HCT116 (cell line): ENCODE measurements at regions not wholly inside any gene's neighbourhood (a gene's known extent, or its start where the extent isn't known, plus 50 kb on each side); places are given as distances from the start of the nearest gene placed in this dataset.

Source experiments
- ATAC-seq: fragments of 200-7000 bp; cut with Tn5 transposase; 2 replicates; pipeline ENCODE4 v1.9.1; 2020; ENCODE audit warnings: mild to moderate bottlenecking, moderate library complexity
- BruUV-seq: library from RNA; stranded (reverse); fragments of 400-500 nt; replicated peaks from 2 replicates; lab custom pipeline; 2021; lab: Mats Ljungman, UMichigan
- CTCF ChIA-PET: fragments of 300-600 bp; sonication (Branson Sonifier 250); formaldehyde crosslinking; loops from one replicate; lab custom pipeline; 2021; ENCODE audit warnings: antibody characterized with exemption; lab: Charles Lee
- POLR2A ChIA-PET: fragments of 300-600, 350-600 bp; sonication (Branson Sonifier 250); formaldehyde crosslinking; loops from one replicate; lab custom pipeline; 2021; ENCODE audit warnings: antibody characterized with exemption; lab: Charles Lee
- RAD21 ChIA-PET, 2 experiments: fragments of 300-600 bp; sonication (Branson Sonifier 250); formaldehyde crosslinking; loops; one replicate each; lab custom pipeline; 2023; ENCODE audit warnings: low total read pairs in 2 of 2; ENCODE audit not compliant: uncharacterized antibody in 2 of 2, unreplicated experiment in 2 of 2, low non-redundant PET in 1 of 2; lab: Charles Lee
- DNase-seq: peaks from one replicate; pipeline ENCODE4 v3.0.0-alpha.2; 2010; ENCODE audit warnings: low read depth, low spot score
- H2AFZ ChIP-seq: fragments of 200-600 bp; shearing (Covaris generic), sonication (generic); 2 replicates; pipeline ENCODE4 v1.6.1; 2017; ENCODE audit warnings: low read depth, mixed run types, mixed read lengths, antibody characterized with exemption, low read length; ENCODE audit not compliant: poor library complexity, severe bottlenecking
- H3K27ac ChIP-seq: 2 replicates; pipeline ENCODE4 v1.5.1; 2012; ENCODE audit warnings: low read depth, low read length
- H3K27me3 ChIP-seq: fragments of 200-600 bp; sonication (generic); 2 replicates; pipeline ENCODE4 v1.6.1; 2016; ENCODE audit warnings: mixed run types, low read length, mixed read lengths; ENCODE audit not compliant: insufficient read depth
- H3K36me3 ChIP-seq, 2 experiments: fragments of 200-500 bp in 1 of 2; fragments of 200-600 bp in 1 of 2; sonication (Bioruptor generic) in 1 of 2; sonication (generic) in 1 of 2; 2 replicates each; pipeline versions ENCODE4 v1.5.1 to v1.6.1; 2014 to 2016; ENCODE audit warnings: low read length in 2 of 2, inconsistent platforms in 1 of 2, mixed read lengths in 1 of 2, mixed run types in 1 of 2; ENCODE audit not compliant: insufficient read depth in 2 of 2, control insufficient read depth in 1 of 2
- H3K4me1 ChIP-seq, 2 experiments: fragments of 200-600 bp in 1 of 2; sonication (generic) in 1 of 2; 2 replicates each; pipeline versions ENCODE4 v1.5.1 to v1.6.1; 2012 to 2017; ENCODE audit warnings: low read length in 2 of 2, inconsistent platforms in 1 of 2, mild to moderate bottlenecking in 1 of 2, mixed read lengths in 1 of 2, mixed run types in 1 of 2, moderate library complexity in 1 of 2; ENCODE audit not compliant: insufficient read depth in 2 of 2, control insufficient read depth in 1 of 2
- H3K4me2 ChIP-seq: fragments of 200-600 bp; sonication (generic); 2 replicates; pipeline ENCODE4 v1.6.1; 2017; ENCODE audit warnings: mixed run types, low read length, mixed read lengths
- H3K4me3 ChIP-seq, 2 experiments: fragments of 200-600 bp in 1 of 2; sonication (generic) in 1 of 2; replicated peaks in 1 of 2; 2 replicates each; pipeline ENCODE4 v1.5.1; 2011 to 2016; ENCODE audit warnings: low read length in 2 of 2, control low read depth in 1 of 2, low read depth in 1 of 2, mild to moderate bottlenecking in 1 of 2, mixed read lengths in 1 of 2, mixed run types in 1 of 2
- H3K79me2 ChIP-seq: fragments of 200-600 bp; sonication (generic); 2 replicates; pipeline ENCODE4 v1.6.1; 2017; ENCODE audit warnings: mild to moderate bottlenecking, mixed run types, low read length, moderate library complexity, mixed read lengths; ENCODE audit not compliant: insufficient read depth
- H3K9ac ChIP-seq: fragments of 200-600 bp; sonication (generic); 2 replicates; pipeline ENCODE4 v1.6.1; 2016; ENCODE audit warnings: low read length, mixed read lengths
- H3K9me2 ChIP-seq: fragments of 200-600 bp; sonication (generic), shearing (Covaris generic); 2 replicates; pipeline ENCODE4 v1.6.1; 2017; ENCODE audit warnings: mixed run types, mild to moderate bottlenecking, moderate library complexity; ENCODE audit not compliant: insufficient read depth
- H3K9me3 ChIP-seq, 2 experiments: fragments of 200-500 bp in 1 of 2; fragments of 200-600 bp in 1 of 2; sonication (Bioruptor generic) in 1 of 2; sonication (generic) in 1 of 2; 2 replicates each; pipeline ENCODE4 v1.6.1; 2014 to 2017; ENCODE audit warnings: low read length in 2 of 2, mixed read lengths in 2 of 2, inconsistent platforms in 1 of 2, low read depth in 1 of 2, mild to moderate bottlenecking in 1 of 2, mixed run types in 1 of 2, moderate library complexity in 1 of 2; ENCODE audit not compliant: control insufficient read depth in 1 of 2, insufficient read depth in 1 of 2
- H4K20me1 ChIP-seq: fragments of 200-600 bp; sonication (generic), shearing (Covaris generic); 2 replicates; pipeline ENCODE4 v1.6.1; 2017; ENCODE audit warnings: mixed run types, mild to moderate bottlenecking, moderate library complexity; ENCODE audit not compliant: insufficient read depth
- ATF3 ChIP-seq: IDR thresholded peaks from 2 replicates; pipeline ENCODE4 v1.6.1; 2012
- CBX3 ChIP-seq: IDR thresholded peaks from 2 replicates; pipeline ENCODE4 v1.6.1; 2012; ENCODE audit warnings: low read depth
- CEBPB ChIP-seq: IDR thresholded peaks from 2 replicates; pipeline ENCODE4 v1.6.1; 2012; ENCODE audit warnings: low read depth
- CTCF ChIP-seq, 3 experiments: fragments of 200-600 bp in 1 of 3; sonication (generic) in 1 of 3; IDR thresholded peaks in 2 of 3; conservative IDR thresholded peaks in 1 of 3; 2 replicates each; pipeline ENCODE4 v1.5.1; 2012 to 2017; ENCODE audit warnings: low read depth in 2 of 3, low read length in 2 of 3, antibody characterized with exemption in 1 of 3, borderline replicate concordance in 1 of 3, control low read depth in 1 of 3, mild to moderate bottlenecking in 1 of 3, mixed read lengths in 1 of 3, mixed run types in 1 of 3, moderate library complexity in 1 of 3; ENCODE audit not compliant: insufficient read depth in 1 of 3
- ELF1 ChIP-seq: IDR thresholded peaks from 2 replicates; pipeline ENCODE4 v1.6.1; 2012; ENCODE audit warnings: low read depth, borderline replicate concordance
- POLR2A ChIP-seq: IDR thresholded peaks from 2 replicates; pipeline ENCODE4 v1.7.0; 2011; ENCODE audit warnings: borderline replicate concordance; ENCODE audit not compliant: insufficient read depth, insufficient read length; ENCODE audit errors: extremely low read depth
- POLR2AphosphoS5 ChIP-seq: IDR thresholded peaks from 2 replicates; pipeline ENCODE4 v1.6.1; 2011; ENCODE audit warnings: mild to moderate bottlenecking, low read depth, low read length, moderate library complexity
- RAD21 ChIP-seq: IDR thresholded peaks from 2 replicates; pipeline ENCODE4 v1.6.1; 2012; ENCODE audit warnings: low read depth, mild to moderate bottlenecking
- YY1 ChIP-seq: IDR thresholded peaks from 2 replicates; pipeline ENCODE4 v1.6.1; 2011; ENCODE audit warnings: low read length, low read depth, moderate library complexity, mild to moderate bottlenecking; ENCODE audit not compliant: insufficient replicate concordance; ENCODE audit errors: extremely low read depth
- ZBTB33 ChIP-seq: IDR thresholded peaks from 2 replicates; pipeline ENCODE4 v1.6.1; 2011; ENCODE audit warnings: mild to moderate bottlenecking, low read length, moderate library complexity; ENCODE audit not compliant: insufficient replicate concordance; ENCODE audit errors: extremely low read depth
- intact Hi-C: fragments of 100-400 bp; cut with micrococcal nuclease; formaldehyde crosslinking; loops from 2 replicates; pipeline ENCODE4 v1.10.0; 2022

GRCh38 chr5:142446960-142447279 lies 122.1 kb upstream of the SPRY4 start:
- RAD21 ChIA-PET: interaction anchor here in 1 of 2 experiments (1.2 kb wide), 1 partner anchor 102 kb away, joined by 5 read pairs; no protein-coding TSS in a partner anchor
- Histone ChIP-seq H3K36me3 (peaks cover 0 to 6% of the 10 kb centered on the region in 2 experiments; a peak in 1 of 4 replicates), H3K27ac (peak overlapping the region; percentile 87), H4K20me1 (no peaks in the 10 kb centered on the region)
- TF ChIP-seq CBX3 (no peak), RAD21 (no peak), ATF3 (no peak), CEBPB (no peak), ZBTB33 (no peak), ELF1 (no peak), POLR2A (no peak), CTCF (IDR thresholded peaks at IDR 0.05 in 2 of 3, conservative IDR thresholded peaks at IDR 0.05 in 1 of 3; ENCODE audit: borderline replicate concordance in 1 of 3, insufficient read depth in 1 of 3, low read depth in 2 of 3, low read length in 2 of 3) (no peak), YY1 (no peak), POLR2AphosphoS5 (no peak)
- TF ChIP-seq, all 23 proteins: peak for 0
- Histone ChIP-seq H3K4me2 (peak overlapping the region; percentile 69), H3K79me2 (no peaks in the 10 kb centered on the region), H3K9me2 (no peaks in the 10 kb centered on the region), H3K4me1 (peaks cover 54 to 61% of the 10 kb centered on the region in 2 experiments), H2AFZ (no peak overlapping the region), H3K9me3 (peaks cover 4 to 6% of the 10 kb centered on the region in 2 experiments; a peak in 1 of 4 replicates), H3K27me3 (no peaks in the 10 kb centered on the region), H3K4me3 (peak overlapping the region in 1 of 2 experiments; percentile 37; a peak in 1 of 4 replicates), H3K9ac (peak overlapping the region; percentile 63)
- DNase-seq (no peak), ATAC-seq (no peak)
- CTCF ChIA-PET: no interaction called here
- BruUV-seq: no TSS peak
- intact Hi-C loops: loop anchor here (1.0 to 2.0 kb wide), 4 partner anchors 25 to 120 kb away; no protein-coding TSS in a partner anchor
- POLR2A ChIA-PET: interaction anchor here (2.4 kb wide), 1 partner anchor 25 kb away, joined by 10 read pairs; no protein-coding TSS in a partner anchor
